SK-N-SH treated with all-trans-retinoic acid at 6 μM for 48 hours (cell line): ENCODE measurements at regions not wholly inside any gene's neighbourhood (a gene's known extent, or its start where the extent isn't known, plus 50 kb on each side); places are given as distances from the start of the nearest gene placed in this dataset.
A peak's percentile ranks its signal among the peaks of the same experiment; 100 is the strongest.
"Not testable (repeated sequence)": the region's sequence is repeated elsewhere in the genome, so short reads cannot be mapped to it uniquely, and the experiment has no call there.

Experiments used
- ATAC-seq: fragments of 200-7000 bp; cut with Tn5 transposase; 3 replicates; pipeline ENCODE4 v1.9.1; 2020; ENCODE audit warnings: mild to moderate bottlenecking, moderate library complexity
- ARNTL ChIP-seq: fragments of 450-650 bp; formaldehyde crosslinking; IDR thresholded peaks from 2 replicates; pipeline ENCODE4 v1.5.0; 2020; ENCODE audit warnings: low read depth, mild to moderate bottlenecking, moderate library complexity, borderline replicate concordance
- BACH2 ChIP-seq: fragments of 250-450 bp; sonication (Bioruptor Pico); IDR thresholded peaks from 2 replicates; pipeline ENCODE4 v1.9.0; 2021; ENCODE audit warnings: mild to moderate bottlenecking, borderline replicate concordance
- CREB5 ChIP-seq: fragments of 250-450 bp; sonication (Bioruptor Pico); IDR thresholded peaks from 2 replicates; pipeline ENCODE4 v1.5.1; 2020; ENCODE audit warnings: low read depth, mild to moderate bottlenecking, moderate library complexity
- CSDC2 ChIP-seq: fragments of 250-450 bp; sonication (Bioruptor Pico); IDR thresholded peaks from 2 replicates; pipeline ENCODE4 v1.5.0; 2020; ENCODE audit warnings: mild to moderate bottlenecking, moderate library complexity
- CSRNP3 ChIP-seq: fragments of 250-450 bp; sonication (Bioruptor Pico); IDR thresholded peaks from 2 replicates; pipeline ENCODE4 v1.5.1; 2021; ENCODE audit warnings: mild to moderate bottlenecking, moderate library complexity
- ESRRG ChIP-seq: fragments of 250-450 bp; sonication (Bioruptor Pico); IDR thresholded peaks from 2 replicates; pipeline ENCODE4 v1.6.1; 2021; ENCODE audit warnings: mild to moderate bottlenecking
- GLIS3 ChIP-seq: fragments of 250-450 bp; sonication (Bioruptor Pico); IDR thresholded peaks from 2 replicates; pipeline ENCODE4 v1.5.0; 2020; ENCODE audit warnings: mild to moderate bottlenecking, moderate library complexity
- ISL1 ChIP-seq: fragments of 250-450 bp; sonication (Bioruptor Pico); IDR thresholded peaks from 2 replicates; pipeline ENCODE4 v2.1.2; 2022; ENCODE audit warnings: mild to moderate bottlenecking, moderate library complexity
- PATZ1 ChIP-seq: fragments of 250-450 bp; sonication (Bioruptor Pico); IDR thresholded peaks from 2 replicates; pipeline ENCODE4 v1.8.0; 2020; ENCODE audit warnings: mild to moderate bottlenecking, moderate library complexity, borderline replicate concordance
- POU6F1 ChIP-seq: fragments of 250-450 bp; sonication (Bioruptor Pico); IDR thresholded peaks from 2 replicates; pipeline ENCODE4 v1.8.0; 2021; ENCODE audit warnings: low read depth, mild to moderate bottlenecking, moderate library complexity, borderline replicate concordance
- PPARA ChIP-seq: fragments of 250-450 bp; sonication (Bioruptor Pico); IDR thresholded peaks from 2 replicates; pipeline ENCODE4 v1.5.0; 2020; ENCODE audit warnings: mild to moderate bottlenecking, borderline replicate concordance
- SNAI2 ChIP-seq: fragments of 250-450 bp; sonication (Bioruptor Pico); IDR thresholded peaks from 2 replicates; pipeline ENCODE4 v1.5.0; 2020; ENCODE audit warnings: mild to moderate bottlenecking, moderate library complexity
- TCF4 ChIP-seq: fragments of 250-450 bp; sonication (Bioruptor Pico); IDR thresholded peaks from 2 replicates; pipeline ENCODE4 v1.8.0; 2021; ENCODE audit warnings: mild to moderate bottlenecking, moderate library complexity, borderline replicate concordance
- TOX ChIP-seq: fragments of 250-450 bp; sonication (Bioruptor Pico); IDR thresholded peaks from 2 replicates; pipeline ENCODE4 v1.8.0; 2021; ENCODE audit warnings: mild to moderate bottlenecking, moderate library complexity, borderline replicate concordance
- TSHZ2 ChIP-seq: fragments of 250-450 bp; sonication (Bioruptor Pico); IDR thresholded peaks from 2 replicates; pipeline ENCODE4 v1.5.0; 2020; ENCODE audit warnings: mild to moderate bottlenecking, moderate library complexity
- ZC3H10 ChIP-seq: fragments of 250-450 bp; sonication (Bioruptor Pico); IDR thresholded peaks from 2 replicates; pipeline ENCODE4 v1.5.1; 2021; ENCODE audit warnings: mild to moderate bottlenecking, moderate library complexity
- ZFP3 ChIP-seq: fragments of 250-450 bp; sonication (Bioruptor Pico); IDR thresholded peaks from 2 replicates; pipeline ENCODE4 v1.5.0; 2020; ENCODE audit warnings: mild to moderate bottlenecking, moderate library complexity
- ZFP30 ChIP-seq: fragments of 450-650 bp; formaldehyde crosslinking; IDR thresholded peaks from 2 replicates; pipeline ENCODE4 v1.5.0; 2022; ENCODE audit warnings: mild to moderate bottlenecking, moderate library complexity
- ZNF70 ChIP-seq: fragments of 450-650 bp; formaldehyde crosslinking; IDR thresholded peaks from 2 replicates; pipeline ENCODE4 v1.5.0; 2020; ENCODE audit warnings: mild to moderate bottlenecking, moderate library complexity
- ZNF8 ChIP-seq: fragments of 450-650 bp; formaldehyde crosslinking; IDR thresholded peaks from 2 replicates; pipeline ENCODE4 v1.5.0; 2020; ENCODE audit warnings: mild to moderate bottlenecking, moderate library complexity

GRCh38 chr6:140661691-140662090 is 1287.2 kb upstream of the CITED2 start:
- ATAC-seq = no peak
- no peak for TF ChIP-seq ZNF70 (CRISPR knock-in tag)
- TF ChIP-seq ISL1 (CRISPR knock-in tag) = no peak
- TF ChIP-seq TCF4 = no peak
- TF ChIP-seq ESRRG = no peak
- TF ChIP-seq, all 23 proteins: peak for 0

- TF ChIP-seq ISL1 (CRISPR knock-in tag) = no peak
- no peak for TF ChIP-seq TCF4
- TF ChIP-seq ZNF70 (CRISPR knock-in tag) = no peak
- no peak for TF ChIP-seq PPARA (CRISPR knock-in tag)
- ATAC-seq = peak; percentile 63
Measured at GRCh38 chr6:140660295-140660694, 1285.8 kb upstream of the CITED2 start.

GRCh38 chr6:140653972-140654371 is 1279.5 kb upstream of the CITED2 start:
- TF ChIP-seq ISL1 (CRISPR knock-in tag) (no peak), ZFP30 (no peak), BACH2 (CRISPR knock-in tag) (no peak), GLIS3 (CRISPR knock-in tag) (no peak), ZFP3 (CRISPR knock-in tag) (no peak), TSHZ2 (no peak), CREB5 (CRISPR knock-in tag) (no peak), TOX (CRISPR knock-in tag) (no peak), CSDC2 (CRISPR knock-in tag) (no peak), CSRNP3 (CRISPR knock-in tag) (no peak), ESRRG (no peak), ZNF70 (CRISPR knock-in tag) (no peak), ZNF8 (CRISPR knock-in tag) (no peak), TCF4 (no peak), ARNTL (no peak)

GRCh38 chr6:140653506-140653905 is 1279.1 kb upstream of the CITED2 start:
- no peak for TF ChIP-seq SNAI2 (CRISPR knock-in tag)
- TF ChIP-seq ARNTL = no peak
- TF ChIP-seq CREB5 (CRISPR knock-in tag) = no peak
- no peak for TF ChIP-seq ZFP3 (CRISPR knock-in tag)
- TF ChIP-seq ZNF70 (CRISPR knock-in tag) = no peak
- no peak for TF ChIP-seq ISL1 (CRISPR knock-in tag)
- no peak for TF ChIP-seq PPARA (CRISPR knock-in tag)
- no peak for TF ChIP-seq ZC3H10
- no peak for TF ChIP-seq POU6F1 (CRISPR knock-in tag)
- TF ChIP-seq PATZ1 (CRISPR knock-in tag) = no peak
- ATAC-seq = no peak

More at GRCh38 chr6:140653972-140654371, 1279.5 kb upstream of the CITED2 start:
- peak; percentile 58 for ATAC-seq

- not testable (repeated sequence) for ATAC-seq
Measured at GRCh38 chr6:140649502-140649901, 1275.1 kb upstream of the CITED2 start.

- not testable (repeated sequence) for ATAC-seq
Measured at GRCh38 chr6:140647322-140647721, 1272.9 kb upstream of the CITED2 start.
